Right cardiac atrium (tissue), 5 donors: ENCODE measurements at regions not wholly inside any gene's neighbourhood (a gene's known extent, or its start where the extent isn't known, plus 50 kb on each side); places are given as distances from the start of the nearest gene placed in this dataset.
"Not testable (repeated sequence)": the region's sequence is repeated elsewhere in the genome, so short reads cannot be mapped to it uniquely, and the experiment has no call there.

Source experiments
- ATAC-seq, 2 donors: fragments of 200-7000 bp; cut with Tn5 transposase; one replicate each; pipeline versions ENCODE4 v1.8.0 to v1.9.1; 2020; ENCODE audit warnings: moderate library complexity in 2 of 2, mild to moderate bottlenecking in 1 of 2
- DNase-seq, 3 donors: peaks; one replicate each; pipeline ENCODE4 v3.0.0-alpha.2; 2020
- H3K27ac ChIP-seq: one replicate; pipeline ENCODE4 v1.5.1; 2013; ENCODE audit warnings: mild to moderate bottlenecking, low read length, control low read depth, moderate library complexity
- H3K27me3 ChIP-seq: one replicate; pipeline ENCODE4 v1.6.1; 2013; ENCODE audit not compliant: control insufficient read depth, insufficient read depth
- H3K4me1 ChIP-seq: one replicate; pipeline ENCODE4 v1.6.1; 2013; ENCODE audit warnings: low read length; ENCODE audit not compliant: control insufficient read depth, insufficient read depth
- H3K4me3 ChIP-seq: one replicate; pipeline ENCODE4 v1.5.1; 2013; ENCODE audit warnings: low read length, control low read depth
- H3K9me3 ChIP-seq: one replicate; pipeline ENCODE4 v1.6.1; 2013; ENCODE audit warnings: low read length; ENCODE audit not compliant: control insufficient read depth
- WGBS: extraction: QIAGEN DNeasy Blood & Tissue Kit; methylation state at CpG from one replicate; pipeline ENCODE4 v1.1.7; 2013; 5-methylcytosine and 5-hydroxymethylcytosine counted together
- intact Hi-C, 4 donors: fragments of 100-400 bp; cut with DNase I; formaldehyde crosslinking; loops; one replicate each; pipeline versions ENCODE4 v1.11.0 to v1.14.0; 2022 to 2023
- donor health status: healthy with polysubstance abuse.
- donor health status: DM: no; HTN: yes; CAD: no.
- donor health status: DM: no; HTN: no; CAD: no.
- donor health status: DM: no; HTN: yes; CAD: no; lungs with severe emphysema.
- donor health status: DM: yes; HTN: yes; CAD: no.

GRCh38 chr9:101861472-101861871, 123.0 kb upstream of the GRIN3A start:
- 72% methylated on average over 2 of the region's 2 CpGs for WGBS
- no peak for ATAC-seq
- H3K27me3 ChIP-seq = no peaks in the 10 kb centered on the region
- no peak overlapping the region for H3K4me3 ChIP-seq
- H3K4me1 ChIP-seq = no peaks in the 10 kb centered on the region
- intact Hi-C loops = no loop called here
- no peak overlapping the region for H3K27ac ChIP-seq
- no peaks in the 10 kb centered on the region for H3K9me3 ChIP-seq
- no peak for DNase-seq

DNA sequence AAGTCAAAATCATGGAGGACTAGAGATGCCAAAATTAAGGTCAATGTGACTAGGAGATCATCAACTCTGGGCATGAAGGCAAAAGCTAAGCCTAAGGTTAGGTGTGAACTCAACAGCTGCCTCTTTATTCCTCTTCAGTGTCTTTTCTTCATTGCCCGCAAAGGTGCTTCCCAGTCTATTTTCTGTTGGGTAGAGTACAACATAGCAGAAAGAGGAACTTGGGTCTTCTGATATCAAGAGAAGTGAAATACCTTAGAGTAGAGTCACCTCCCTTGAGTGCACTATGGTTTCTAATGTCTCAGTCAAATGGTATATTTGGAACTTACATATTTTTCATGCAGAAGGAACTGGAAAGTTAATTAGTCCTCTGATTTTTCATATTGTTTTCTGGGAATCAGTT, 122.5 kb upstream of the GRIN3A start:
- DNase-seq (no peak), ATAC-seq (no peak)
- intact Hi-C loops = no loop called here
- H3K27me3 ChIP-seq = no peaks in the 10 kb centered on the region
- no peak overlapping the region for H3K4me3 ChIP-seq
- 98% methylated on average over 1 of the region's 1 CpG for WGBS
- H3K9me3 ChIP-seq = no peaks in the 10 kb centered on the region
- H3K27ac ChIP-seq = no peak overlapping the region
- H3K4me1 ChIP-seq = no peaks in the 10 kb centered on the region

GRCh38 chr9:101859620-101860019, 121.2 kb upstream of the GRIN3A start:
- Histone ChIP-seq H3K27me3 (no peaks in the 10 kb centered on the region), H3K4me3 (no peak overlapping the region), H3K9me3 (no peaks in the 10 kb centered on the region), H3K4me1 (no peaks in the 10 kb centered on the region), H3K27ac (no peak overlapping the region)
- WGBS = 80% methylated on average over 3 of the region's 3 CpGs
- DNase-seq (no peak), ATAC-seq (no peak)
- intact Hi-C loops = no loop called here

- Histone ChIP-seq H3K4me1 (no peaks in the 10 kb centered on the region), H3K4me3 (no peak overlapping the region), H3K27me3 (no peaks in the 10 kb centered on the region), H3K9me3 (no peaks in the 10 kb centered on the region), H3K27ac (no peak overlapping the region)
- no peak for ATAC-seq
- DNase-seq = no peak
- WGBS = 54% methylated on average over 5 of the region's 5 CpGs
- intact Hi-C loops = no loop called here
Measured at GRCh38 chr9:101858026-101858425, 119.6 kb upstream of the GRIN3A start.

GRCh38 chr9:101849102-101849707, 110.8 kb upstream of the GRIN3A start:
- Histone ChIP-seq H3K4me3 (no peak overlapping the region), H3K27ac (no peak overlapping the region), H3K4me1 (no peaks in the 10 kb centered on the region), H3K9me3 (no peaks in the 10 kb centered on the region), H3K27me3 (no peaks in the 10 kb centered on the region)
- DNase-seq (no peak), ATAC-seq (no peak)
- intact Hi-C loops = no loop called here
- 52% methylated on average over 1 of the region's 1 CpG for WGBS

DNA sequence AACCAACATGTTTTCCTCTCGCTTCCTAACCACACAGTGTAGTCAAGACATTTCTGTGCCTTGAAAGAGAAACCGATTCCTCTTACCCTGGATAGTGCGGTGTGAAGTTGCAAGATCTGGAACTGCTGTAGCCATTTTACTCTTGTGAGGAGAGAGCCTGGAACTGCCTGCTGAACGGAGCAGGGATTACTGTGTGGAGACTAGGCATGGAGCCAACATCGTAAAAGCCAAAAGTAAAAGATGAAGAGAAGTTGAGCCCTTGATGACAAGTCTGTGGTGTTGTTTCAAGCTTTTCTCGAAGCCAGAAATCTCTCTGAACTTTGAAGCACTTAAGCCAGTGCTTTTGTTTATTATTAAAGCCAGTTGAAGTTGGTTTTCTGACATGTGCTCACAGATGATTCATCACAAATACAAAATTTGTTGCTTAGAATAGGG, 110.1 kb upstream of the GRIN3A start:
- WGBS = 43% methylated on average over 6 of the region's 6 CpGs
- no peak for DNase-seq
- Histone ChIP-seq H3K27me3 (no peaks in the 10 kb centered on the region), H3K27ac (no peak overlapping the region), H3K4me3 (no peak overlapping the region), H3K9me3 (no peaks in the 10 kb centered on the region), H3K4me1 (no peaks in the 10 kb centered on the region)
- ATAC-seq = peak; percentile 31 to 54
- intact Hi-C loops = no loop called here

DNA sequence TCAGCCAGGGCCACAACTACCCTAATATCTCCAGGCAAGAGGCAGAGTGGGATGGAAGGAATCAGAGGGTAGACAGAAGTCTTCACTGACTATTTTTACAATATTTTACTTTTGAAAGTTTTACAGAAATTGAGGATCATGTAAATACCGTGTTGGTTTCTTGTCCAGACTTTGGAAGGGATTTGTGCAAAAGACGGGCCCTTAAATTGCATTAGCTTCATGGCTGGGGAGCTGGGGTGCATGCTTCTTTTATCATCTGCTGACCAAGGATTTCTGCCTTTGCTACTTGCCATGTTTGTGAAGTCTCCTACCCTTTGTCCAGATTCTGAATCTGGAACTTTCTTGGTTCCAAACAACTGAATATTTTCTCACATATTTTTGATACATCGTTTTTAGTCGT, 107.7 kb upstream of the GRIN3A start:
- DNase-seq (no peak), ATAC-seq (no peak)
- Histone ChIP-seq H3K9me3 (no peaks in the 10 kb centered on the region), H3K4me3 (no peak overlapping the region), H3K27me3 (no peaks in the 10 kb centered on the region), H3K4me1 (no peaks in the 10 kb centered on the region), H3K27ac (no peak overlapping the region)
- intact Hi-C loops = no loop called here
- WGBS = 77% methylated on average over 4 of the region's 4 CpGs

- no peak overlapping the region for H3K27ac ChIP-seq
- ATAC-seq = no peak
- intact Hi-C loops = no loop called here
Measured at GRCh38 chr9:101840694-101841188, 102.3 kb upstream of the GRIN3A start.

DNA sequence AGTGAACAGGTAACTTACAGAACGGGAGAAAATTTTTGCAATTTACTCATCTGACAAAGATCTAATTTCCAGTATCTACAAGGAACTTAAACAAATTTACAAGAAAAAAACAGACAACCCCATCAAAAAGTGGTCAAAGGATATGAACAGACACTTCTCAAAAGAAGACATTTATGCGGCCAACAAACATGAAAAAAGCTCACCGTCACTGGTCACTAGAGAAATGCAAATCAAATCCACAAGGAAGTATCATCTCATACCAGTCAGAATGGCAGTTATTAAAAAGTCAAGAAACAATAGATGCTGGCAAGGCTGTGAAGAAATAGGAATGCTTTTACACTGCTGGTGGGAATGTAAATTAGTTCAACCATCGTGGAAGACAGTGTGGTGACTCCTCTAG, 100.5 kb upstream of the GRIN3A start:
- H3K9me3 ChIP-seq, intact Hi-C loops, H3K4me1 ChIP-seq, DNase-seq, H3K4me3 ChIP-seq, ATAC-seq, H3K27ac ChIP-seq, H3K27me3 ChIP-seq: not testable (repeated sequence)
- WGBS = 84% methylated on average over 4 of the region's 4 CpGs

More at GRCh38 chr9:101840694-101841188, 102.3 kb upstream of the GRIN3A start:
- Histone ChIP-seq H3K27me3 (no peaks in the 10 kb centered on the region), H3K4me3 (no peak overlapping the region), H3K9me3 (no peaks in the 10 kb centered on the region), H3K4me1 (no peaks in the 10 kb centered on the region)
- no peak for DNase-seq

- intact Hi-C loops = no loop called here
- no peaks in the 10 kb centered on the region for H3K4me1 ChIP-seq
- 52% methylated on average over 2 of the region's 2 CpGs for WGBS
- H3K4me3 ChIP-seq = no peak overlapping the region
- H3K9me3 ChIP-seq = no peaks in the 10 kb centered on the region
- ATAC-seq (no peak), DNase-seq (no peak)
- no peak overlapping the region for H3K27ac ChIP-seq
- H3K27me3 ChIP-seq = no peaks in the 10 kb centered on the region
Measured at GRCh38 chr9:101836021-101836420, 97.6 kb upstream of the GRIN3A start.

DNA sequence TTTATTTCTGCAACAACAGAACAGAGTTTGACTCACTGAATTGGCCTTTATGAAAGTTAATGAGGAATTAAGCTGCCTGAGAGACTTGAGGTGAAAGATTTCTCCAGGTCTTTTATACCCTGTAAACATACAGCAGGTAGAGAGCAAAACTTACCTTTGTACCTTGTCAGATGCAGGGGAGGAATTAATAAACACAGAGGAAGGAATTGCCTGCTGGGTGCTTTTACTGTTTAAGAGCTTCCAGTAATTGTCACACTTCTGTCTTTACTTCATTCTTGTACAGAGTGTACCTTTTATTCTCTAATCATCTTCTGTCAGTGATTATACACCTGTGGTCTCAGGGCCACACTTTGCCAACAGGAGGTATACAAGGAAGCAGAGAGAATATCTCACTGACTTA, 94.0 kb upstream of the GRIN3A start:
- DNase-seq = no peak
- intact Hi-C loops = no loop called here
- Histone ChIP-seq H3K4me3 (no peak overlapping the region), H3K27me3 (no peaks in the 10 kb centered on the region), H3K4me1 (no peaks in the 10 kb centered on the region), H3K27ac (no peak overlapping the region), H3K9me3 (no peaks in the 10 kb centered on the region)
- no peak for ATAC-seq

DNA sequence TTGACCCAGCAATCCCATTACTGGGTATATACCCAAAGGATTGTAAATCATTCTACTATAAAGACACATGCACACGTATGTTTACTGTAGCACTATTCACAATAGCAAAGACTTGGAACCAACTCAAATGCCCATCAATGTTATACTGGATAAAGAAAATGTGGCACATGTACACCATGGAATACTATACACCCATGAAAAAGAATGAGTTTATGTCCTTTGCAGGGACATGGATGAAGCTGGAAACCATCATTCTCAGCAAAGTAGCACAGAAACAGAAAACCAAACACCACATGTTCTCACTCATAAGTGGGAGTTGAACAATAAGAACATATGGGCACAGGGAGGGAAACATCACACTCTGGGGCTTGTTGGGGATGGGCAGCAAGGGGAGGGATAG, 83.0 kb upstream of the GRIN3A start:
- H3K9me3 ChIP-seq, H3K27ac ChIP-seq, DNase-seq, H3K4me3 ChIP-seq, H3K4me1 ChIP-seq, ATAC-seq, H3K27me3 ChIP-seq, intact Hi-C loops: not testable (repeated sequence)
- WGBS = 89% methylated on average over 1 of the region's 1 CpG
